Liver (tissue), 7 donors: ENCODE measurements at regions not wholly inside any gene's neighbourhood (a gene's known extent, or its start where the extent isn't known, plus 50 kb on each side); places are given as distances from the start of the nearest gene placed in this dataset.
"Not testable (repeated sequence)": the region's sequence is repeated elsewhere in the genome, so short reads cannot be mapped to it uniquely, and the experiment has no call there.

Experiments
- DNase-seq: peaks from one replicate; pipeline ENCODE4 v3.0.0-alpha.2; 2017; ENCODE audit warnings: low spot score
- H3K27ac ChIP-seq, 2 donors: one replicate each; pipeline ENCODE4 v1.7.0; 2013; ENCODE audit warnings: inconsistent platforms in 2 of 2, low read length in 2 of 2, control low read depth in 1 of 2, low read depth in 1 of 2, mild to moderate bottlenecking in 1 of 2
- H3K27me3 ChIP-seq, 4 donors: one replicate each; pipeline versions ENCODE4 v1.6.1 to v1.7.0; 2013; ENCODE audit warnings: low read length in 3 of 4, inconsistent platforms in 1 of 4, mild to moderate bottlenecking in 1 of 4, moderate library complexity in 1 of 4; ENCODE audit not compliant: control insufficient read depth in 4 of 4, insufficient read depth in 4 of 4
- H3K36me3 ChIP-seq, 4 donors: one replicate each; pipeline versions ENCODE4 v1.6.1 to v1.7.0; 2013; ENCODE audit warnings: low read length in 3 of 4, mild to moderate bottlenecking in 3 of 4, low read depth in 1 of 4, moderate library complexity in 1 of 4; ENCODE audit not compliant: control insufficient read depth in 4 of 4, insufficient read depth in 3 of 4
- H3K4me1 ChIP-seq, 4 donors: one replicate each; pipeline versions ENCODE4 v1.6.1 to v1.7.0; 2013; ENCODE audit warnings: low read length in 3 of 4, mild to moderate bottlenecking in 3 of 4, moderate library complexity in 1 of 4; ENCODE audit not compliant: control insufficient read depth in 4 of 4, insufficient read depth in 4 of 4
- H3K4me3 ChIP-seq, 3 donors: one replicate each; pipeline versions ENCODE4 v1.6.1 to v1.7.0; 2013; ENCODE audit warnings: low read length in 3 of 3, control low read depth in 1 of 3, low read depth in 1 of 3, mild to moderate bottlenecking in 1 of 3
- H3K9ac ChIP-seq, 2 donors: one replicate each; pipeline ENCODE4 v1.7.0; 2013; ENCODE audit warnings: low read length in 2 of 2, mild to moderate bottlenecking in 2 of 2, moderate library complexity in 2 of 2, control low read depth in 1 of 2, low read depth in 1 of 2
- H3K9me3 ChIP-seq, 4 donors: one replicate each; pipeline versions ENCODE4 v1.6.1 to v1.7.0; 2013; ENCODE audit warnings: low read length in 3 of 4; ENCODE audit not compliant: control insufficient read depth in 4 of 4
- EGR1 ChIP-seq, 2 donors: IDR thresholded peaks; 2 replicates each; pipeline ENCODE4 v1.6.1; 2016 to 2018; ENCODE audit warnings: antibody characterized with exemption in 2 of 2, low read depth in 2 of 2
- FOXA1 ChIP-seq: IDR thresholded peaks from 2 replicates; pipeline ENCODE4 v1.6.1; 2016; ENCODE audit warnings: antibody characterized with exemption
- FOXA2 ChIP-seq: IDR thresholded peaks from 2 replicates; pipeline ENCODE4 v1.6.1; 2016; ENCODE audit warnings: antibody characterized with exemption
- GABPA ChIP-seq, 2 donors: IDR thresholded peaks in 1 of 2; conservative IDR thresholded peaks in 1 of 2; 2 replicates each; pipeline ENCODE4 v1.6.1; 2016; ENCODE audit warnings: antibody characterized with exemption in 2 of 2, mild to moderate bottlenecking in 1 of 2, moderate library complexity in 1 of 2
- HNF4A ChIP-seq, 2 donors: conservative IDR thresholded peaks; 2 replicates each; pipeline ENCODE4 v1.6.1; 2016; ENCODE audit warnings: antibody characterized with exemption in 2 of 2, mild to moderate bottlenecking in 2 of 2
- HNF4G ChIP-seq: IDR thresholded peaks from 2 replicates; pipeline ENCODE4 v1.6.1; 2016; ENCODE audit warnings: antibody characterized with exemption
- JUND ChIP-seq, 2 donors: IDR thresholded peaks; 2 replicates each; pipeline ENCODE4 v1.6.1; 2016; ENCODE audit warnings: antibody characterized with exemption in 2 of 2
- RAD21 ChIP-seq, 2 donors: IDR thresholded peaks; 2 replicates each; pipeline ENCODE4 v1.6.1; 2016; ENCODE audit warnings: antibody characterized with exemption in 2 of 2, mild to moderate bottlenecking in 2 of 2
- RXRA ChIP-seq, 2 donors: IDR thresholded peaks; 2 replicates each; pipeline ENCODE4 v1.6.1; 2017 to 2018; ENCODE audit warnings: antibody characterized with exemption in 2 of 2, mild to moderate bottlenecking in 1 of 2
- SP1 ChIP-seq: IDR thresholded peaks from 2 replicates; pipeline ENCODE4 v1.6.1; 2018; ENCODE audit warnings: antibody characterized with exemption, mild to moderate bottlenecking
- TAF1 ChIP-seq: conservative IDR thresholded peaks from 2 replicates; pipeline ENCODE4 v1.6.1; 2016; ENCODE audit warnings: antibody characterized with exemption, mild to moderate bottlenecking
- YY1 ChIP-seq: IDR thresholded peaks from 2 replicates; pipeline ENCODE4 v1.6.1; 2016; ENCODE audit warnings: antibody characterized with exemption, mild to moderate bottlenecking
- WGBS: extraction: QIAGEN DNeasy Blood & Tissue Kit; methylation state at CpG from one replicate; pipeline ENCODE4 v1.1.7; 2013; 5-methylcytosine and 5-hydroxymethylcytosine counted together
- TF ChIP-seq, protein P1 (sequence below): IDR thresholded peaks from 2 replicates; pipeline ENCODE4 v1.6.1; 2016; ENCODE audit warnings: antibody characterized with exemption
- TF ChIP-seq, protein P2 (sequence below): IDR thresholded peaks from 2 replicates; pipeline ENCODE4 v1.6.1; 2016; ENCODE audit warnings: antibody characterized with exemption
- TF ChIP-seq, protein P3 (sequence below): IDR thresholded peaks from 2 replicates; pipeline ENCODE4 v1.6.1; 2016; ENCODE audit warnings: antibody characterized with exemption, mild to moderate bottlenecking
- donor health status: healthy.
- donor health status: healthy.
- donor health status: healthy.
- donor health status: healthy.

DNA sequence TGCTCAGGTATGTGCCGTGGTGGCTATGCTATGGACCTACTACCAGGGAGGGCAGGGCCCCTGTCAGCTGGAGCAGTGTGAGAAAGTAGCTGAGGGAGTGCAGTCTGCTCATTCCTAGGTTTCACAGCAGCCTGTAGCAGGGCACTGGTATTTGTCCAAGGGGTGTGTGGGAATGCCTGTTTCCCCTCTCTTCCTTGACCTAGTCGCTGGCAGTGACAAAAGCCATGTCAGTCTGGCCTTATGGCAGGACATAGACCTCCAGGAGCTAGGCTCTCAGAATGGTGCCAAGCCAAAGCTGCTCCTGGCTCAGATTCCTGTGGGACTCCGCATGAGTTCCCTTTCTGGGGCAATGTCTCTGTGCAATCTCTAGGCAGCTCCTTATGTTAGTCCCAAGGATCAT is 253.9 kb upstream of the TYRP1 start:
- TF ChIP-seq HNF4G, result no peak
- TF ChIP-seq GABPA (IDR thresholded peaks at IDR 0.05 in 1 of 2, conservative IDR thresholded peaks at IDR 0.05 in 1 of 2), result no peak
- TF ChIP-seq RXRA (IDR thresholded peaks at IDR 0.05), result no peak
- no peak for TF ChIP-seq JUND (IDR thresholded peaks at IDR 0.05)
- TF ChIP-seq, protein P1, sequence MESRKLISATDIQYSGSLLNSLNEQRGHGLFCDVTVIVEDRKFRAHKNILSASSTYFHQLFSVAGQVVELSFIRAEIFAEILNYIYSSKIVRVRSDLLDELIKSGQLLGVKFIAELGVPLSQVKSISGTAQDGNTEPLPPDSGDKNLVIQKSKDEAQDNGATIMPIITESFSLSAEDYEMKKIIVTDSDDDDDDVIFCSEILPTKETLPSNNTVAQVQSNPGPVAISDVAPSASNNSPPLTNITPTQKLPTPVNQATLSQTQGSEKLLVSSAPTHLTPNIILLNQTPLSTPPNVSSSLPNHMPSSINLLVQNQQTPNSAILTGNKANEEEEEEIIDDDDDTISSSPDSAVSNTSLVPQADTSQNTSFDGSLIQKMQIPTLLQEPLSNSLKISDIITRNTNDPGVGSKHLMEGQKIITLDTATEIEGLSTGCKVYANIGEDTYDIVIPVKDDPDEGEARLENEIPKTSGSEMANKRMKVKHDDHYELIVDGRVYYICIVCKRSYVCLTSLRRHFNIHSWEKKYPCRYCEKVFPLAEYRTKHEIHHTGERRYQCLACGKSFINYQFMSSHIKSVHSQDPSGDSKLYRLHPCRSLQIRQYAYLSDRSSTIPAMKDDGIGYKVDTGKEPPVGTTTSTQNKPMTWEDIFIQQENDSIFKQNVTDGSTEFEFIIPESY, result no peak
- TF ChIP-seq RAD21 (IDR thresholded peaks at IDR 0.05), result no peak
- no peak for TF ChIP-seq YY1
- Histone ChIP-seq H3K9ac (no peak overlapping the region), H3K9me3 (no peaks in the 10 kb centered on the region), H3K27me3 (no peaks in the 10 kb centered on the region), H3K36me3 (no peaks in the 10 kb centered on the region), H3K27ac (no peak overlapping the region), H3K4me1 (no peaks in the 10 kb centered on the region), H3K4me3 (no peak overlapping the region)
- 73% methylated on average over 3 of the region's 3 CpGs for WGBS
- DNase-seq, result no peak

DNA sequence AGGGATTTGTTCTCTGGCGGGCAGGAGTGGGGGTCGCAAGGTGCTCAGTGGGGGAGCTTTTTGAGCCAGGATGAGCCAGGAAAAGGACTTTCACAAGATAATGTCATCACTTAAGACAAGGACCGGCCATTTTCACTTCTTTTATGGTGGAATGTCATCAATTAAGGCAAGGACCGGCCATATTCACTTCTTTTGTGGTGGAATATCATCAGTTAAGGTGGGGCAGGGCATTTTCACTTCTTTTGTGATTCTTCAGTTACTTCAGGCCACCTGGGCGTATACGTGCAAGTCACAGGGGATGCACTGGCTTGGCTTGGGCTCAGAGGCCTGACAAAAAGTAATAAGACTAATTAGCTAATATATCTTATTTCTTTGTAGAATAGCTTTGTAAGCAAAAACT is 252.1 kb upstream of the TYRP1 start:
- WGBS, result 65% methylated on average over 6 of the region's 6 CpGs
- H3K4me3 ChIP-seq, H3K27ac ChIP-seq, H3K9ac ChIP-seq, H3K4me1 ChIP-seq, H3K36me3 ChIP-seq, DNase-seq, H3K9me3 ChIP-seq, H3K27me3 ChIP-seq: not testable (repeated sequence)

DNA sequence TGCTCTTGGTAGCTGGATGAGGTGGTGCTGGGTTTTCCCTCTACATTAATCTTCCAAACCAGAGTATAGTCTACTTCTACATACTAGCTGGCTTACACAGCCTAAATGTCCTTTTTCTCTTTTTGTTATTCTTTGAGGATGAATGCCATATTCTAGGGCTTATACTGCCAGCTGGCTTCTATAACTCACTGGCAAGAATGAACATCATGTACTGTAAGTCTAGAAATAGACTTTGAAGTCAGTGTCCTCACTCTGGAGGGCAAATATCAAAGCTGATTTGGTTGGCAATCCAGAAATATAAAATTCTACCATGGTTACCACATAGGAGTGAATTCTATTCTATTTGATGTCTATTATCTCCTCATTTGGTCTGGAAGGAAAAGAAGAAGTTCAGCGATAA is 251.7 kb upstream of the TYRP1 start:
- H3K27ac ChIP-seq, result no peak overlapping the region
- no peak for DNase-seq
- H3K4me1 ChIP-seq, result no peaks in the 10 kb centered on the region
- no peaks in the 10 kb centered on the region for H3K36me3 ChIP-seq
- H3K9me3 ChIP-seq, result no peaks in the 10 kb centered on the region
- no peak overlapping the region for H3K4me3 ChIP-seq
- H3K9ac ChIP-seq, result no peak overlapping the region
- H3K27me3 ChIP-seq, result no peaks in the 10 kb centered on the region
- WGBS, result 94% methylated on average over 1 of the region's 1 CpG
- TF ChIP-seq GABPA (IDR thresholded peaks at IDR 0.05 in 1 of 2, conservative IDR thresholded peaks at IDR 0.05 in 1 of 2) (no peak), JUND (IDR thresholded peaks at IDR 0.05) (no peak), RXRA (IDR thresholded peaks at IDR 0.05) (no peak), FOXA2 (no peak), HNF4G (no peak), SP1 (no peak), YY1 (no peak), RAD21 (IDR thresholded peaks at IDR 0.05) (no peak), TAF1 (no peak), HNF4A (conservative IDR thresholded peaks at IDR 0.05) (no peak), FOXA1 (no peak), EGR1 (IDR thresholded peaks at IDR 0.05; ENCODE audit: low read depth in 2 of 2) (no peak)
- TF ChIP-seq, protein P2, sequence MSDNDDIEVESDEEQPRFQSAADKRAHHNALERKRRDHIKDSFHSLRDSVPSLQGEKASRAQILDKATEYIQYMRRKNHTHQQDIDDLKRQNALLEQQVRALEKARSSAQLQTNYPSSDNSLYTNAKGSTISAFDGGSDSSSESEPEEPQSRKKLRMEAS, result no peak
- TF ChIP-seq, protein P1, result no peak
- TF ChIP-seq, protein P3, sequence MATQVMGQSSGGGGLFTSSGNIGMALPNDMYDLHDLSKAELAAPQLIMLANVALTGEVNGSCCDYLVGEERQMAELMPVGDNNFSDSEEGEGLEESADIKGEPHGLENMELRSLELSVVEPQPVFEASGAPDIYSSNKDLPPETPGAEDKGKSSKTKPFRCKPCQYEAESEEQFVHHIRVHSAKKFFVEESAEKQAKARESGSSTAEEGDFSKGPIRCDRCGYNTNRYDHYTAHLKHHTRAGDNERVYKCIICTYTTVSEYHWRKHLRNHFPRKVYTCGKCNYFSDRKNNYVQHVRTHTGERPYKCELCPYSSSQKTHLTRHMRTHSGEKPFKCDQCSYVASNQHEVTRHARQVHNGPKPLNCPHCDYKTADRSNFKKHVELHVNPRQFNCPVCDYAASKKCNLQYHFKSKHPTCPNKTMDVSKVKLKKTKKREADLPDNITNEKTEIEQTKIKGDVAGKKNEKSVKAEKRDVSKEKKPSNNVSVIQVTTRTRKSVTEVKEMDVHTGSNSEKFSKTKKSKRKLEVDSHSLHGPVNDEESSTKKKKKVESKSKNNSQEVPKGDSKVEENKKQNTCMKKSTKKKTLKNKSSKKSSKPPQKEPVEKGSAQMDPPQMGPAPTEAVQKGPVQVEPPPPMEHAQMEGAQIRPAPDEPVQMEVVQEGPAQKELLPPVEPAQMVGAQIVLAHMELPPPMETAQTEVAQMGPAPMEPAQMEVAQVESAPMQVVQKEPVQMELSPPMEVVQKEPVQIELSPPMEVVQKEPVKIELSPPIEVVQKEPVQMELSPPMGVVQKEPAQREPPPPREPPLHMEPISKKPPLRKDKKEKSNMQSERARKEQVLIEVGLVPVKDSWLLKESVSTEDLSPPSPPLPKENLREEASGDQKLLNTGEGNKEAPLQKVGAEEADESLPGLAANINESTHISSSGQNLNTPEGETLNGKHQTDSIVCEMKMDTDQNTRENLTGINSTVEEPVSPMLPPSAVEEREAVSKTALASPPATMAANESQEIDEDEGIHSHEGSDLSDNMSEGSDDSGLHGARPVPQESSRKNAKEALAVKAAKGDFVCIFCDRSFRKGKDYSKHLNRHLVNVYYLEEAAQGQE, result no peak
